GM12865 (cell line): ENCODE measurements at regions not wholly inside any gene's neighbourhood (a gene's known extent, or its start where the extent isn't known, plus 50 kb on each side); places are given as distances from the start of the nearest gene placed in this dataset.

Source experiments
- DNase-seq: peaks from one replicate; pipeline ENCODE4 v3.0.0; 2010; ENCODE audit warnings: low read depth
- H3K4me3 ChIP-seq: 2 replicates; pipeline ENCODE4 v1.5.1; 2011; ENCODE audit warnings: mild to moderate bottlenecking, low read depth, low read length, control low read depth
- CTCF ChIP-seq: IDR thresholded peaks from 2 replicates; pipeline ENCODE4 v1.5.1; 2011; ENCODE audit warnings: low read length, control low read depth, low read depth, inconsistent platforms; ENCODE audit not compliant: insufficient read depth; ENCODE audit errors: missing control alignments

GRCh38 chr13:50082426-50083281 is 67.4 kb downstream of the KCNRG start:
- DNase-seq: peak; percentile 87
- no peak for TF ChIP-seq CTCF
- peak overlapping the region; percentile 88 for H3K4me3 ChIP-seq

- TF ChIP-seq CTCF: peak; percentile 32
- no peak for DNase-seq
- no peak overlapping the region for H3K4me3 ChIP-seq
Measured at GRCh38 chr13:50085063-50085462, 69.8 kb downstream of the KCNRG start.

- TF ChIP-seq CTCF: no peak
Measured at GRCh38 chr13:50089633-50090032, 74.4 kb downstream of the KCNRG start.

GRCh38 chr13:50090211-50090610 is 75.0 kb downstream of the KCNRG start:
- DNase-seq: no peak
- no peak overlapping the region for H3K4me3 ChIP-seq
- no peak for TF ChIP-seq CTCF

More at GRCh38 chr13:50089633-50090032, 74.4 kb downstream of the KCNRG start:
- H3K4me3 ChIP-seq: no peak overlapping the region
- no peak for DNase-seq

GRCh38 chr13:50094615-50095293 is 79.5 kb downstream of the KCNRG start:
- no peak overlapping the region for H3K4me3 ChIP-seq
- no peak for DNase-seq
- TF ChIP-seq CTCF: no peak

GRCh38 chr13:50098693-50099092 is 83.4 kb downstream of the KCNRG start:
- no peak for TF ChIP-seq CTCF
- DNase-seq: no peak
- no peak overlapping the region for H3K4me3 ChIP-seq

- no peak for TF ChIP-seq CTCF
- H3K4me3 ChIP-seq: no peak overlapping the region
- no peak for DNase-seq
Measured at GRCh38 chr13:50099473-50099872, 84.2 kb downstream of the KCNRG start.
